Endothelial cell of umbilical vein (primary cell): ENCODE measurements at regions not wholly inside any gene's neighbourhood (a gene's known extent, or its start where the extent isn't known, plus 50 kb on each side); places are given as distances from the start of the nearest gene placed in this dataset.
"Not testable (repeated sequence)": the region's sequence is repeated elsewhere in the genome, so short reads cannot be mapped to it uniquely, and the experiment has no call there.

Experiments
- EZH2 ChIP-seq: IDR thresholded peaks from 2 replicates; pipeline ENCODE4 v1.6.1; 2012; ENCODE audit warnings: borderline replicate concordance, low read depth, mild to moderate bottlenecking, moderate library complexity, low read length, inconsistent platforms; ENCODE audit not compliant: severe bottlenecking
- FOS ChIP-seq: IDR thresholded peaks from 2 replicates; pipeline ENCODE4 v1.6.1; 2011; ENCODE audit warnings: mild to moderate bottlenecking, low read length, moderate library complexity, borderline replicate concordance; ENCODE audit not compliant: insufficient read depth
- GATA2 ChIP-seq: IDR thresholded peaks from 2 replicates; pipeline ENCODE4 v1.7.0; 2011; ENCODE audit warnings: low read depth, mild to moderate bottlenecking, moderate library complexity, mixed read lengths, low read length; ENCODE audit not compliant: insufficient read length, insufficient read depth
- JUN ChIP-seq: IDR thresholded peaks from 2 replicates; pipeline ENCODE4 v1.6.1; 2011; ENCODE audit warnings: borderline replicate concordance, low read depth; ENCODE audit not compliant: insufficient read length, insufficient read depth
- MYC ChIP-seq: IDR thresholded peaks from one replicate; pipeline ENCODE4 v1.6.1; 2011; ENCODE audit warnings: mild to moderate bottlenecking, low read depth, low read length
- POLR2A ChIP-seq: IDR thresholded peaks from 2 replicates; pipeline ENCODE4 v1.6.1; 2012; ENCODE audit warnings: low read depth, mild to moderate bottlenecking, control low read depth, low read length
- POLR2AphosphoS5 ChIP-seq: IDR thresholded peaks from 2 replicates; pipeline ENCODE4 v1.6.1; 2012; ENCODE audit warnings: low read depth, mild to moderate bottlenecking, control low read depth, low read length, moderate library complexity; ENCODE audit not compliant: insufficient read depth
- TF ChIP-seq, protein P1 (sequence below), 2 donors: IDR thresholded peaks; 1 replicate in 1 of 2; 2 replicates in 1 of 2; pipeline ENCODE4 v1.5.1; 2011; ENCODE audit warnings: low read length in 2 of 2, mild to moderate bottlenecking in 2 of 2, moderate library complexity in 2 of 2, control low read depth in 1 of 2, inconsistent platforms in 1 of 2, low read depth in 1 of 2; ENCODE audit not compliant: insufficient read depth in 1 of 2; ENCODE audit errors: extremely low read depth in 1 of 2
- TF ChIP-seq, protein P2 (sequence below): IDR thresholded peaks from 2 replicates; pipeline ENCODE4 v1.6.1; 2011; ENCODE audit not compliant: insufficient read depth, insufficient read length

DNA sequence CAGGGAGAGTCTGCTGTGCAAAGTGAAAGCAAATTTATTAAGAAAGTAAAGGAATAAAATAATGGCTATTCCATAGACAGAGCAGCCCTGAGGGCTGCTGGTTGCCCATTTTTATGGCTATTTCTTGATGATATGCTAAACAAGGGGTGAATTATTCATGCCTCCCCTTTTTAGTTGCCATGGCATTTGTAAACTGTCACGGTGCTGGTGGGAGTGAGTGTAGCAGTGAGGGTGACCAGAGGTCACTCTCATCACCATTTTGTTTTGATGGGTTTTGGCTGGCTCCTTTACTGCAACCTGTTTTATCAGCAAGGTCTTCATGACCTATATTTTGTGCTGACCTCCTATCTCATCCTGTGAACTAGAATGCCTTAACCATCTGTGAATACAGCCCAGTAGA is 518.9 kb upstream of the HS3ST1 start:
- TF ChIP-seq, protein P1, sequence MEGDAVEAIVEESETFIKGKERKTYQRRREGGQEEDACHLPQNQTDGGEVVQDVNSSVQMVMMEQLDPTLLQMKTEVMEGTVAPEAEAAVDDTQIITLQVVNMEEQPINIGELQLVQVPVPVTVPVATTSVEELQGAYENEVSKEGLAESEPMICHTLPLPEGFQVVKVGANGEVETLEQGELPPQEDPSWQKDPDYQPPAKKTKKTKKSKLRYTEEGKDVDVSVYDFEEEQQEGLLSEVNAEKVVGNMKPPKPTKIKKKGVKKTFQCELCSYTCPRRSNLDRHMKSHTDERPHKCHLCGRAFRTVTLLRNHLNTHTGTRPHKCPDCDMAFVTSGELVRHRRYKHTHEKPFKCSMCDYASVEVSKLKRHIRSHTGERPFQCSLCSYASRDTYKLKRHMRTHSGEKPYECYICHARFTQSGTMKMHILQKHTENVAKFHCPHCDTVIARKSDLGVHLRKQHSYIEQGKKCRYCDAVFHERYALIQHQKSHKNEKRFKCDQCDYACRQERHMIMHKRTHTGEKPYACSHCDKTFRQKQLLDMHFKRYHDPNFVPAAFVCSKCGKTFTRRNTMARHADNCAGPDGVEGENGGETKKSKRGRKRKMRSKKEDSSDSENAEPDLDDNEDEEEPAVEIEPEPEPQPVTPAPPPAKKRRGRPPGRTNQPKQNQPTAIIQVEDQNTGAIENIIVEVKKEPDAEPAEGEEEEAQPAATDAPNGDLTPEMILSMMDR (IDR thresholded peaks at IDR 0.05; ENCODE audit: extremely low read depth in 1 of 2, insufficient read depth in 1 of 2, low read depth in 1 of 2, low read length in 2 of 2) = not testable (repeated sequence)
- TF ChIP-seq EZH2, POLR2A, FOS, POLR2AphosphoS5, JUN, MYC, GATA2: not testable (repeated sequence)
- TF ChIP-seq, protein P2, sequence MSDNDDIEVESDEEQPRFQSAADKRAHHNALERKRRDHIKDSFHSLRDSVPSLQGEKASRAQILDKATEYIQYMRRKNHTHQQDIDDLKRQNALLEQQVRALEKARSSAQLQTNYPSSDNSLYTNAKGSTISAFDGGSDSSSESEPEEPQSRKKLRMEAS = not testable (repeated sequence)
